Dedifferentiated amniotic fluid mesenchymal stem cell (primary cell): ENCODE measurements at regions not wholly inside any gene's neighbourhood (a gene's known extent, or its start where the extent isn't known, plus 50 kb on each side); places are given as distances from the start of the nearest gene placed in this dataset.
"Not testable (repeated sequence)": the region's sequence is repeated elsewhere in the genome, so short reads cannot be mapped to it uniquely, and the experiment has no call there.

Source experiments
- DNase-seq: peaks from one replicate; pipeline ENCODE4 v3.0.0-alpha.2; 2016; ENCODE audit errors: extremely low spot score

DNA sequence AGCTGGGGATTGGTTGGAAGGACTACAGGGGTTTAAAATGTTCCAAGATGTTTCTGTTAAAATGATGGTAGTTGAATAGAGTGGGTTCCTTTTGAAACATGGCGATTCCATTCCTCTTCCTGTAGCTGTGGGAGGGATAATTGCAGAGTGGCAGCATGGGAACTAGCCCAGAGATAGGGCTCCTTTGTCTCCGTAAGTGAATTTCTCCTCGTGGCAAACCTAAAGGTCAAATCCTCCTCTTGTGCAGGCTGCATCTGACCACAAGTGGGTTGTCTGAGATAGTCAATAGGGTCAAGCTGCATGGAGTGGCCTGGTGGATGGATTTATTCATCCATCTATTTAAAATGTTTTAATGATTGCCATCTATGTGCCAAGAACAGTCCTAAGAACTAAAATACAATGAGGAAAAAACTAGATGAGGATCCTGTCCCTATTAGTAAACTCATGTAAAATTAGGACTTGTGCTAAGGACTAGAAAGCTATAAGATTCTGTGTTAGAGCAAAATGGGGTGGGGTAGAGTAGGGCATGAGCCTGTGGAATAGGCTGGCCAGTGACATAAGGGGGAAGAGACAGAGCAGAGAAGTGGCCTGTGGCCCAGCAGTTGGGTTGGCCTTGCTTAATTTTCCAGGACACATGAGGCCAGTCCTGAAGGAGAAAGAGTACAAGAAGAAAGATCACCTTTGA, 89.1 kb upstream of the IVNS1ABP start:
- no peak for DNase-seq

DNA sequence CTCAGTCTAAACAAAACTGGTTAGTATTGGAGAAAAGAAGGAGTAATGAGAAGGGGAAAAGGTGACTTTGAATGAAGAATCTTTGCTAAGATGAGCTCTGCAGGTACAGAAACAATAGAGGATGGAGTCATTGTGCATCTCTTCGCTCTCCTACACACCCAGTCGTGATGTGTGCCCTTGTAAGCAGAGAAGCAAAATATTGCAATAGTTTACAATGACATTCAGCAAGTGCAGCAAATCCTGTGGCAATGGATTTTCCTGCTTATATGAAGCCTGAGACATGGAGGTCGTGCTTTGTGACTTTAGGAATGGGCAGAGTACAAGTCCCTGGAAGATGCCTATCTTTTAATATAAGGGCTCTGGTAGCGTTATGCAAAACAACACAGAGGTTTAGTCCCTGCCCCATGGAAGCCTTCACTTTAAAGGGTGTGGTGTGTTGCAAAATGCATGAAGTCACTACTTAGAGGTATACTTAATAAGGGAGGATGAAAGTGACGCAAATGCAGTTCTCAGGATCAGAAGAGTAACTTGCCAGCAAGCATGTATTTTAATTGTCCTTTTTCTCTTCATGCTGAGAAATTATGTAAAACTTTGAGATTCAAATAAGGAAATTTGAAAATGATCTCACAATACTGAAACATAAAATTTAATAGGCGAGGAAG, 88.0 kb upstream of the IVNS1ABP start:
- no peak for DNase-seq

DNA sequence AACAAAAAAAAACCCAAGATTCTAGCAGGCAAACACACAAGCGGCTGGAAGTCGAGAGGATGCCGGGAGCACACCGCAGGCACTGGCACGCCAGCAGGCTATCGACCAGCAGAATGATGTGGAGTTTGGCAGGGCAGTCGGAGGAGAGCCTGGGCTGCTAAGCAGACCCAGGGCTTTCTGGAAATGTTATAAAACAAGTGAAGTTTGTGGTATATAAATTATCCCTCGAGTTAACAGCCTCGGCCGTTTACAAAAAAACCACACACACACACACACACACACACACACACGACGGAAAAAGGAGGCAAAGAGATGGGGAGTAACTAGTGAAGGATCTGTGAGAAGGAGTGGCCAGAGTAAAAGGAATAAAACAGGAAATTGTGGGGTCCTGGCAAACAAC, 87.2 kb upstream of the IVNS1ABP start:
- no peak for DNase-seq

DNA sequence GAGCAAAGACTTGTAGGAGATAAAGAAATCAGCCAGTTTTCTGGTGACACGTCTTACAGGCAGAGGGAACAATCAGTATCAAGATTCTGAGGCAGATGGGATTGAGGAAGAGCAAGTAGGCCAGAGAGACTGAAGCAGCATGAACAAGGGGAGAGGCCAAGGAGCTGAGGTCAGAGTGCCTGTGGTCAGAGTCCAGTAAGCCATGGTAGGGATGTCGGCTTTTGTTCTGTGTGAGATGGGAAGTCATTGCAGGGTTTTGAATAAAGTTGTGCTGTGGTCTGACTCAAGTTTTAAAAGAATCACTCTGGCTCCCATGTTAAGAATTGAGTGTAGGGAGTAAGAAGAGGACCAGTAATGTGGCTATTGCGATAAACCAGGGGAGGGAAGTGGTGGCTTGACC, 85.9 kb upstream of the IVNS1ABP start:
- no peak for DNase-seq

DNA sequence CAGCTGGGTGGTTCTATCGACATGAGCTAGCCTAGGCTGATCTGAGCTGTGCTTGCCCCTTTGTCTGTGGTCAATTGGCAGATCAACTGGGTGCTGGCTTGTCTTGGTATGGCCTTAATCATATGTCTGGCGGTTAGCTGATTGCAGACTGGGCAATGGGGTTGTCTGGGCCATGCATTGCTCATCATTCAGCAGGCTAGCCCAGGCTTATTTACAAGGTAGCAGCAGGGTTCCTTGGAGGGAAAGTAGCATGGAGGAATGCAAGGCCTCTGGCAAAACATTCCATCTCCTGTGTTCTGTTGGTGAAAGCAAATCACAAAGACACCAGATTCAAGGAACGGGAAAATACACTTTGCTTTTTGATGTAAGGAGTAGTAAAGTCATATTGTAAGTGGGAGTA, 84.0 kb upstream of the IVNS1ABP start:
- no peak for DNase-seq

DNA sequence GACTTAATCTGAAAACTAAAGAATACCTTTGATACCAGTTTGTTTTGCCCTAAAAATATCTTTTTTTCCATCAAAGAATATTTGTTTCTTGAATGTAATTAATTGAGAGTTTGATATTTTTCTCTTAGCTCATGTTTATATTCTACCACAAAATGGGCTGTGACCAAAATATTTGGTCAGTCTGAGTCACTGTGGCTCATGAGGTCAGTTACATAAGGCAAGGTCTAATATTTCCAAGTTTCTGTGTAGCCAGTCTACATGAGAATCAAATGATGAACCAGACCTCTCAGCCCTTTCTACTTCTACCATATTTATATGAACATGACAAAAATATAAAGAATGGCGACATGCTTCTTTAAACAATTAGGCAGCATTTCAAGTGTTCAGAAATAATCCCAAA, 83.0 kb upstream of the IVNS1ABP start:
- peak; percentile 76 for DNase-seq

DNA sequence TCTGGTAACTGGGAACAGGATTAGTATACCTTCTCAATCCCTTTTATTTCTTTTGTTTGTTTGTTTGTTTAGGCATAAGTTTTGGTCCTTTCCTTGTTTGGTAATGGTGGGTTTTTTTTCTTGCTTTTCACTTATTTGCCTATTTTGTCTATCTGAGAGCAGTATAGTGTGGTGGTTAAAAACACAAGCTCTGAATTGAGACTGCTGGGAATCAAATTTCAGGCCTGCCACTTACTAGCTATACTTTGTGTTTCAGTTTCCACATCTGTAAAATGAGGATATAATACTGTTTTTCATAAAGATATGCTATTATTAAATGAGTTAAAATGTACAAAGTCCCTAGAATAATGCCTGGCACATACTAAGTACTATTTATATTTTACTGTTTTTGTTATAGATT, 81.6 kb upstream of the IVNS1ABP start:
- no peak for DNase-seq

DNA sequence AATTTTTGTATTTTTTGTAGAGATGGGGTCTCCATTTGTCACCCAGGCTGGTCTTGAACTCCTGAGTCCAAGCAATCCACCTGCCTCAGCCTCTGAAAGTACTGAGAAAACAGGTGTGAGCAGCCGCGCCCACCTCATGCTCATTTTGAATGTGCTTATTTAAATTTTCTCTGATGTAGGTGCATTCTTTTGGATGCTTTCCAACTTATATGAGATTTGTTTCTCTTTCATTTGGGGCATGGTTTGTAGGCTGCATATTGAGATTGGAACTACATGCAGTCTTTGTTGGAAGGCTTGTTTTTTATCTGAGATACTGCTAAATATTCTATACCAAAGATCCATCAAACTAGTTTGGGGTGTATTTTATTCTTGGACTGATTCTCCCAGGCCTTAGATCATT, 81.0 kb upstream of the IVNS1ABP start:
- no peak for DNase-seq

DNA sequence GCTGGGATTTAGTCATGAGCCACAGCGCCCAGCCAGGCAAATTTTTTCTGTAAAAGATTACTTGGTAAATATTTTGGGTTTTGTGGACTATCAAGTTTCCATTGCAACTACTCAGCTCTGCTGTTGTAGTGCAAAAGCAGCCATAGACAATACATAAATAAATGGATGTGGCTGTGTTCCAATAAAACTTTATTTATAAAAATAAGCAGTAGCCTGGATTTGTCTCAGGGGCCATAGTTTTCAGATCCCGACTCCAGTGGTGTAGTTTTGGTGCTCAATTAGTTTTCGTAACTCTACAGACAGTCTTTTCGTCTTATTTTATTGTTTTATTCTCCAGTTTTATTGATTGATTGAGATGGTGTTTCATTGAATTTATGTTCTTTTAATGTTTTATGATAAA, 80.1 kb upstream of the IVNS1ABP start:
- no peak for DNase-seq

DNA sequence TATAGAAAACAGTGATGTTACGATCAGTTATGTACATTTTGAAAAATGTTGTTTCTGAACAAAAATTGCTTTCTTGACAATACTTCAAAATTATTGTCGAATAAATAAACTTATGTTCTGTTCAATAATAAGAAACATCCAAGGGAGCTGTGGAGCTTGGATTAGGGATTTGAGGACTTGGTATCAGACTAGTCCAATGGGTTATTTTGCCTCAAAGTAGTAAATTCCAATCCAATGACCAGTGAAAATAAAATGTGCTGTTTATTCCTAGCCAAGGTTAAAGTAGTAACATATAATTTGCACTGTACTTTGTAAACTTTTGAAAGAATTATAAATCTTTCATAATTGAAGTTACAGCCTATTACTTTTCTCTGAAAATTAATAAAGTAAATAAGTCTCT, 79.1 kb upstream of the IVNS1ABP start:
- no peak for DNase-seq

DNA sequence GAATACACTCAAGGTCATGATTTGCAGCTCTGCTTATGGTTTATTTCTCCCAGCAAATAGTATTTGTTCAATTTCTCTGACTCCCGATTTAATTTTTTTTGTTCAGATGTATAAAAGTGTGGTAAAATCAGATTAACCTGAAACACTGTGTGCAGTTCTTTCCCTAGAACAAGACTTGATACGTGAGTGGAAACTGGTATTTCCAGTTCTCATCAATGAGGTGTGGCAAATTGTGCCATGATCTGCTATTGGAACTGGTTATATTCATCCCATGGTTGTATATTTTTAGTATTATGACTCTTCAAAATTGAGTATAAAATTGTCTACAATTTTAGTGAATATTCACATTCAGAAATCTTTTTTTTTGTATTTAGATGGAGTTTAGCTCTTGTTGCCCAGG, 76.8 kb upstream of the IVNS1ABP start:
- DNase-seq, result no peak

DNA sequence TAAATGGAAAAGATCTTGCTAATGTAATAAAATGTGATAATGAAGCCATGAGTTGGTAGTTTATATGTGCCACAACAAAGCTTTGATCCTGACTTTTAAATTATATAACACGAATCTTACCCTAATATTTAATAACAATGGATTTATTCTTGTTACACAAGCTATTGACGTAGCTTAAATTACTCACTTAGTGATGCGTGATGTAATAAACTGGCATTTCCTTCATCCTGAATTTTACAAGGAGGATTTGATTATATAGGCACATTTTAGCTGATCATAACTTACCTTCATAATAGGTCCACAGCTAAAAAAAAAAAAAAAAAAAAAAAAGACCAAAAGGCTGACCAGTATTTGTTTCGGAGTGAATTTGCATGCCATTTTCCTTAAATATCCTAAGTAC, 76.2 kb upstream of the IVNS1ABP start:
- DNase-seq, result no peak

DNA sequence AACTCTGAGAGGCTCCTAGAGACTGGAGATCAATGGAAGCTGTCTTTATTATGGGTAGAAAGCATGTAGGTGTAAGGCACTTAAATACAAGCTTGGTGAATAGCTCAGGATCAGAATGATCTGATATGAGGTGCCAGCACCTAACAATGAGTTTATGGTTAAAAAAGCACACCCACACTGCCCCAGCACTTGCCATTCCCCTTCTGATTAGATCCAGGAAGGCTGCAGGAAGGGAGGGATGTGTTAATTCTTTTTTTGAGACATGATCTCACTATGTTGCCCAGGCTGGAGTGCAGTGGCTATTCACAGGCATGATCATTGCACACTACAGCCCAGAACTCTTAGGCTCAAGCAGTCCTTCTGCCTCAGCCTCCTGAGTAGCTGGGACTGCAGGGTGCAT, 71.8 kb upstream of the IVNS1ABP start:
- DNase-seq, result no peak

DNA sequence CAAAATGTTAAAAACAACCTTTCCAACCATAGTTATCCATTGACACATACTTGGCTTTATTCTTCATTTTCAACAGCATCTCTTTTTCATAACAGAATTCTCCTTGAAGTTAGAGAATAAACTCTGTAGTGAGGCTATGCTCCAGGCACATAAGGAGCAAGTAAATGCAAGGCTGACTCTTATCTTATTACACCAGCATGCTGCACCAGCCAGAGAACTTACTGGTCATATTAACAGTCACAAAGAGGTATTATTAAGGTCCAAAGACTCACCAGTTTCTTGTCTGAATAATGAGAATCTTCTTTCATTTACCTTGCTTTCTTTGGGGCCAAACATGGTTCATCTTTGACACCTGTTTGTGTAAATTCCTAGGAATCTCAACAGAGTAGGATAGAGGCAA, 71.3 kb upstream of the IVNS1ABP start:
- DNase-seq, result no peak

DNA sequence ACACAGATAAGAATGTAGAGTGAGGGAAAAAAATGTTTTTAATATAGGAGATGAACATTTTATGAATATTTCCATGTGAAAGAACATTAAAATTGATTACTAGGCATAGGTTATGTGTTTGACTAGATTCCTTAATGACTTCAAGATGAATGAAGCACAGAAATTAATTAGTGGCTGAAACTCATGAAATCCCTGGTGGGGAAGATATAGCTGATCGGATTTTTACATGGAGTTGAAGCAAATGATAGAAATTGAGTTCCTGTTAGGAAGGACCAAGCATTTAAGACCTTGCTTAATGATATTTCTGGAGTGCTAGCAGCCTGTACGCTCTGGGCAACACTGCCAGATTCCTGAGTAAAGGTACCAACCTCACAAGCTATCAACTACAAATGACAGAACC, 68.9 kb upstream of the IVNS1ABP start:
- no peak for DNase-seq

DNA sequence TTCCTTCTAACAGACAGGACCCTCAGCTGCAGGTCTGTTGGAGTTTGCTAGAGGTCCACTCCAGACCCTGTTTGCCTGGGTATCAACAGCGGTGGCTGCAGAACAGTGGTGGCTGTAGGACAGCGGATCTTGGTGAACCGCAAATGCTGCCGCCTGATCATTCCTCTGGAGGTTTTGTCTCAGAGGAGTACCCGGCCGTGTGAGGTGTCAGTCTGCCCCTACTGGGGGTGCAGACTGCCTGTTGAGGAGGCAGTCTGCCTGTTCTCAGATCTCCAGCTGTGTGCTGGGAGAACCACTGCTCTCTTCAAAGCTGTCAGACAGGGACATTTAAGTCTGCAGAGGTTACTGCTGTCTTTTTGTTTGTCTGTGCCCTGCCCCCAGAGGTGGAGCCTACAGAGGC, 66.8 kb upstream of the IVNS1ABP start:
- DNase-seq, result not testable (repeated sequence)

DNA sequence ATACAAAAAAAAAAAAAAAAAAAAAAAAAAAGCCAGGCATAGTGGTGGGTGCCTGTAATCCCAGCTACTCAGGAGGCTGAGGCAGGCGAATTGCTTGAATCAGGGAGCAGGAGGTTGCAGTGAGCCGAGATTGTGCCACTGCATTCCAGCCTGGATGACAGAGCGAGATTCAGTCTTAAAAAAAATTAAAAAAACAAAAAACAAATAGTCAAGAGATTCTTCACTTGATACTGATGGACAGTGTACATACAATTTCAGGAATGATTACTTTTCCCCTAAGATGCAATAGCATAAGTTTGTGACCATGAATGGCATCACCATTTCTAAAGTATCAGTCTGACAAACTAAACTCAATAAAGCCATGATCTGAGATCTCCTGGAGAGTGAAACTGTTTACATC, 60.8 kb upstream of the IVNS1ABP start:
- no peak for DNase-seq

DNA sequence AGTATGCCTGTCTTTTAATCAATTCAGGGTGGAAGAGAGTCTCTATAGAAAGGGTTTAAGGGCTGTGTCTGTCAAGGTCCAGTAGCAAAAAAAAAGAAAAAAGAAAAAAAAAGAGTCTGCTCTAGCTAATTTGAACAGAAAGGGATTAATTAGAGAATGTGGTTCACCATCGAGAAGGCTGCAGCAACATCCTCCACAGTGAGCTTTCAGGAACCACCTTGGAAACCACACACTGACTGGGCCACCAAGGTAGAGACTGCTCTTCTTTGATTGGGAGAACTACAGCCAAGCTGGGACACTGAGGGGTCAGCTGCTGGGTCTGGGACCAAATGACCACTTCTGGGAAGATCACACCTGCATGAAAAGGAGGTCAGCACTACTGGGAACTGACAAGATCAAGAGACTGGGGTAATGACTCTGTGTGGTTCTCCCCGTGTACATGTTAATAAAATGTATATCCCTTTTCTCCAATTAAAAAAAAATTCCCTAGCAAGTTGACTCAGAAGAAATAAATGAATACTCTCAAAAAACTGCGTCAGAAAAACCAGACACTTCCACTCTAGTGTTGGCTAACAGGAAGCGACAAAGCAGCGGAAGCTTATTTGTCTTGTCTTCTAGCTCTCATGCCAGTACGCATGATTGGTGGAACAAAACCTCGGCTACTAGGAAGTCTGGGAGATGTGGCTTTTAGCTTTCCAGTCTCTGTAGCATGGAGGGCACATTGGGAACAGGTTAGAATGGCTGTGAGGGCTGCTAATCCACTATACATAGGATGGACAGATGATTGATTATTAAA, 60.0 kb upstream of the IVNS1ABP start:
- no peak for DNase-seq

DNA sequence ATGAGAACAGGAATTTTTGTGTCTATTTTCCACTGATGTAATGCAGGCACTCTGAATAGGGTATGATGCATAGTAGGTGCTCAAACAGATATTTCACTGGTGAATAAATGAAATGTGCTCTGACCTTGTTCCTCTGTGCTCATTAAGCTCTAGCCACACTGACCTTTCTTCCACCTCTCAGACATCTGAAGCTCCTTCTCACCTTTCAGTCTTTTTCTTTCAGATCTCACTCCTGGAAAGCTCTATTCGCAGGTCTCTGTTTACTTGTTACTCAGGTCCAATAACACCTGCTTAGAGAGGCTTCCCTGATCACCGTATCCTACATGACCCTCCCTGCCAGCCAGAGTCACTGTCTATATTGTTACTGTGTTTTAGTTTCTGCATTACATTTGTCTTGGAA, 59.2 kb upstream of the IVNS1ABP start:
- DNase-seq, result no peak

DNA sequence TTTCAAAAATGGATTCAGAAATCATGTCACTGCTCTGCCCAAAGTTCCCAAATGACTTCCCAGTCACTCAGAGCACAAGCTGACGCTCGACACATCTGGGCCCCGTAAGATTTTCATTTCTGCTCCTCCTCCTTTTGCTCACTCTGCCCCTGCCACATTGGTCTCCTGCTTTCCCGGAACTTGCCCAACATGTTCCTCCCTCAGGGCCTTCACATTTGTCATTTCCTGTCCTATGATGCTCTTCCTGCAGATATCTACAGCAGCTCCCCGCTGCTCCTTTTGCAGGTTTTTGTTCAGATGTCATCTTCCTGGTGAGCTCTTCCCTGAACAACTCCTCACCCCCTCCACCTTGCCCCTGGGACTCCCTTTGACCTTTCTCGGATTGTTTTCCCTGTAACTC, 58.5 kb upstream of the IVNS1ABP start:
- no peak for DNase-seq

DNA sequence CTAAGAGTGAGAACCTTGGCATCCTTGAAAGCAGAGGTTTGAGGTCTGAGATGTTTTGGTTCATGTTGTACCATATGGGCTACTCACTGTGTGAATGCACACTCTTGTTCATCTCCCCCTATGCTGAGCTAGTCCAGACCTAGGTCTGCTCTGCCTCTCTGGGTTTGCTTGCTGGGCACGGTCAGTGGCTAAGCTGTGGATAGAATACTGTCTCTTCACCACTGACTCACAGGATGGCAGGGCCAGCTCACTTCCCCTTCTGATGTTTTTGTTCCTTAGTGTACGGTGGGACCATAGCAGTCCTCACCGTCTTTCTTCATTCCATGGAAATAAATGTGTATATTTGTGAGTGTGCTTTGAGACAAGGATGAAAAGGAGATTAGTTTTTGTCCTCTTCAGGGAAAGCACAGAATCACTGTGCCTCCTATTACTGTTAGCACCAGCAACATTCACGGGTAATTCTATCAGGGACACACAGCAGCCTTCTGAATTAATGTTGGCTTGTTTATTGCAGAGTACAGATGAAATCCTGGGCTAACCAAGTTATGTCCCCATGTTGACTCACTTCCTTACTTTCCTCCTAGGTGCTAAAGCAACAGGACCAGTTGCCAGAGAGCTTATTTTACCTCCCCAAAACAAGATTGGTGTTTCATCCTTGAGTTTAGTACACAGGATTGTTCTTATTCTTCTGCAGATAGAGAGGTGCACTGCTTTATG, 56.9 kb upstream of the IVNS1ABP start:
- DNase-seq, result no peak

DNA sequence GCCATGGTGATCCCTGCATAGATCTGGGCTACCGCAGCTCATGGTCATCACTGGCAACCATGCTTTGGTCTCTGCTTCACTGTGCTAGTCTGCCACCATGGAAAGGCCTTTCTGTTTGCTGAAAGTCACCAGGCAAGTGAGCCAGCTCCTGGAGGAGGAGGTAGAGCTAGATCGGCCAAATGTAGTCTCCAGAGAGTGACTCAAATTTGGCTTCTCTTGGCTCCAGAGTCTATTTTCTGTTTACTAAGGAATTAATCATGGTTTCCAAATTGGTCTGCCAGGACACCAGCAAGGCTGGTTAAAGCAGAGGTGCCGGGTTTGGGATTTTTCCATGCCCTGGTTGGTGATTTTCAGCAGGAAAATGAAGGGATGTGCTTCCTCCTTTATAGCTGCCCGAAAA, 52.7 kb upstream of the IVNS1ABP start:
- no peak for DNase-seq
